ENCODE measurements at regions not wholly inside any gene's neighbourhood (a gene's known extent, or its start where the extent isn't known, plus 50 kb on each side); places are given as distances from the start of the nearest gene placed in this dataset.

GRCh38 chr14:58830121-58830520 lies 192.4 kb downstream of the DACT1 start:
- Histone ChIP-seq H3K27ac (ENCODE audit: low read depth in 2 of 2, low read length in 2 of 2) (no peak overlapping the region), H3K9me3 (ENCODE audit: control insufficient read depth in 2 of 3, insufficient read depth in 1 of 3, low read length in 3 of 3) (no peaks in the 10 kb centered on the region), H3K27me3 (ENCODE audit: control insufficient read depth, insufficient read depth, low read length) (no peaks in the 10 kb centered on the region), H3K4me1 (ENCODE audit: control insufficient read depth in 2 of 3, insufficient read depth in 2 of 3, low read depth in 1 of 3, low read length in 3 of 3) (no peaks in the 10 kb centered on the region), H3K4me3 (ENCODE audit: low read length in 3 of 3) (no peak overlapping the region), H3K9ac (ENCODE audit: low read length in 3 of 3) (no peak overlapping the region), H3K36me3 (ENCODE audit: control insufficient read depth in 2 of 3, insufficient read depth in 3 of 3, low read length in 3 of 3) (no peaks in the 10 kb centered on the region)
- intact Hi-C loops (cut with DNase I), result no loop called here
- DNase-seq, result no peak
- no peak for TF ChIP-seq CTCF (IDR thresholded peaks at IDR 0.05; ENCODE audit: borderline replicate concordance, extremely low read depth, insufficient read depth)
- FAIRE-seq, result no peak

GRCh38 chr14:58832095-58832521 lies 194.3 kb downstream of the DACT1 start:
- no peaks in the 10 kb centered on the region for H3K9me3 ChIP-seq (ENCODE audit: control insufficient read depth in 2 of 3, insufficient read depth in 1 of 3, low read length in 3 of 3)
- no peak overlapping the region for H3K9ac ChIP-seq (ENCODE audit: low read length in 3 of 3)
- no peak overlapping the region for H3K27ac ChIP-seq (ENCODE audit: low read depth in 2 of 2, low read length in 2 of 2)
- H3K4me3 ChIP-seq (ENCODE audit: low read length in 3 of 3), result no peak overlapping the region
- intact Hi-C loops (cut with DNase I), result no loop called here
- H3K36me3 ChIP-seq (ENCODE audit: control insufficient read depth in 2 of 3, insufficient read depth in 3 of 3, low read length in 3 of 3), result no peaks in the 10 kb centered on the region
- H3K27me3 ChIP-seq (ENCODE audit: control insufficient read depth, insufficient read depth, low read length), result no peaks in the 10 kb centered on the region
- no peak for DNase-seq
- no peak for TF ChIP-seq CTCF (IDR thresholded peaks at IDR 0.05; ENCODE audit: borderline replicate concordance, extremely low read depth, insufficient read depth)
- no peaks in the 10 kb centered on the region for H3K4me1 ChIP-seq (ENCODE audit: control insufficient read depth in 2 of 3, insufficient read depth in 2 of 3, low read depth in 1 of 3, low read length in 3 of 3)
- FAIRE-seq, result no peak

GRCh38 chr14:58833634-58834378 lies 196.0 kb downstream of the DACT1 start:
- intact Hi-C loops (cut with DNase I), result no loop called here
- Histone ChIP-seq H3K4me1 (ENCODE audit: control insufficient read depth in 2 of 3, insufficient read depth in 2 of 3, low read depth in 1 of 3, low read length in 3 of 3) (no peaks in the 10 kb centered on the region), H3K36me3 (ENCODE audit: control insufficient read depth in 2 of 3, insufficient read depth in 3 of 3, low read length in 3 of 3) (no peaks in the 10 kb centered on the region), H3K9me3 (ENCODE audit: control insufficient read depth in 2 of 3, insufficient read depth in 1 of 3, low read length in 3 of 3) (no peaks in the 10 kb centered on the region), H3K27me3 (ENCODE audit: control insufficient read depth, insufficient read depth, low read length) (no peaks in the 10 kb centered on the region), H3K27ac (ENCODE audit: low read depth in 2 of 2, low read length in 2 of 2) (no peak overlapping the region), H3K9ac (ENCODE audit: low read length in 3 of 3) (no peak overlapping the region), H3K4me3 (ENCODE audit: low read length in 3 of 3) (no peak overlapping the region)
- no peak for TF ChIP-seq CTCF (IDR thresholded peaks at IDR 0.05; ENCODE audit: borderline replicate concordance, extremely low read depth, insufficient read depth)
- no peak for FAIRE-seq
- DNase-seq, result no peak

All from kidney (tissue), 13 donors.